SK-N-SH (cell line): ENCODE measurements at regions not wholly inside any gene's neighbourhood (a gene's known extent, or its start where the extent isn't known, plus 50 kb on each side); places are given as distances from the start of the nearest gene placed in this dataset.

ENCODE experiments used
- CTCF ChIA-PET: fragments of 300-600, 350-600 bp; formaldehyde crosslinking; extraction: SDS; loops from one replicate; lab custom pipeline; 2021; lab: Yijun Ruan, JAX
- POLR2A ChIA-PET: fragments of 350-600 bp; sonication (Branson Sonifier 250); formaldehyde crosslinking; extraction: SDS; loops from one replicate; lab custom pipeline; 2020; ENCODE audit warnings: antibody characterized with exemption, inconsistent platforms; lab: Yijun Ruan, JAX
- DNase-seq: peaks from one replicate; pipeline ENCODE4 v3.0.0; 2012
- H2AFZ ChIP-seq: fragments of 200-600 bp; sonication (generic); 2 replicates; pipeline ENCODE4 v1.8.1; 2016; ENCODE audit warnings: antibody characterized with exemption, mild to moderate bottlenecking, low read depth
- H3F3A ChIP-seq: fragments of 200-600 bp; sonication (generic); replicated peaks from 2 replicates; pipeline ENCODE3; 2016; ENCODE audit warnings: antibody characterized with exemption, mild to moderate bottlenecking; ENCODE audit not compliant: insufficient read depth
- H3K27ac ChIP-seq, 2 experiments: fragments of 200-500 bp in 1 of 2; fragments of 200-600 bp in 1 of 2; sonication (Bioruptor generic) in 1 of 2; sonication (generic), shearing (Covaris generic) in 1 of 2; 2 replicates each; pipeline versions ENCODE4 v1.5.1 to v1.6.1; 2014 to 2016; ENCODE audit warnings: low read depth in 2 of 2, inconsistent platforms in 1 of 2, low read length in 1 of 2, mild to moderate bottlenecking in 1 of 2, mixed read lengths in 1 of 2
- H3K27me3 ChIP-seq: fragments of 200-600 bp; sonication (generic), shearing (Covaris generic); 2 replicates; pipeline ENCODE4 v1.6.1; 2016; ENCODE audit warnings: mixed run types; ENCODE audit not compliant: insufficient read depth
- H3K36me3 ChIP-seq, 2 experiments: fragments of 200-500 bp in 1 of 2; fragments of 200-600 bp in 1 of 2; sonication (Bioruptor generic) in 1 of 2; sonication (generic) in 1 of 2; replicated peaks in 1 of 2; 2 replicates each; pipeline versions ENCODE3 to v1.5.1; 2014 to 2016; ENCODE audit warnings: low read length in 1 of 2, mild to moderate bottlenecking in 1 of 2; ENCODE audit not compliant: insufficient read depth in 2 of 2, control insufficient read depth in 1 of 2
- H3K4me1 ChIP-seq, 2 experiments: fragments of 200-500 bp in 1 of 2; fragments of 200-600 bp in 1 of 2; sonication (Bioruptor generic) in 1 of 2; sonication (generic), shearing (Covaris generic) in 1 of 2; 2 replicates each; pipeline versions ENCODE4 v1.5.1 to v1.6.1; 2014 to 2016; ENCODE audit warnings: low read depth in 1 of 2, low read length in 1 of 2, mixed run types in 1 of 2; ENCODE audit not compliant: insufficient read depth in 2 of 2, control insufficient read depth in 1 of 2
- H3K4me2 ChIP-seq: fragments of 200-600 bp; sonication (generic), shearing (Covaris generic); 2 replicates; pipeline ENCODE4 v1.6.1; 2017; ENCODE audit warnings: mixed run types
- H3K4me3 ChIP-seq, 2 experiments: fragments of 200-500 bp in 1 of 2; fragments of 200-600 bp in 1 of 2; sonication (Bioruptor generic) in 1 of 2; sonication (generic), shearing (Covaris generic) in 1 of 2; 2 replicates each; pipeline versions ENCODE4 v1.5.1 to v1.8.1; 2014 to 2016; ENCODE audit warnings: low read depth in 2 of 2, inconsistent platforms in 1 of 2, low read length in 1 of 2, mild to moderate bottlenecking in 1 of 2, mixed read lengths in 1 of 2, moderate library complexity in 1 of 2
- H3K79me2 ChIP-seq: fragments of 200-600 bp; sonication (generic); 2 replicates; pipeline ENCODE4 v1.8.1; 2017; ENCODE audit warnings: mild to moderate bottlenecking; ENCODE audit not compliant: insufficient read depth
- H3K9ac ChIP-seq: fragments of 200-600 bp; sonication (generic); 2 replicates; pipeline ENCODE4 v1.6.1; 2017; ENCODE audit warnings: mixed run types
- H3K9me2 ChIP-seq: fragments of 200-600 bp; sonication (generic); 2 replicates; pipeline ENCODE4 v1.6.1; 2017; ENCODE audit warnings: mixed run types
- H3K9me3 ChIP-seq: fragments of 200-600 bp; sonication (generic); 2 replicates; pipeline ENCODE4 v1.6.1; 2017; ENCODE audit warnings: mixed run types, mild to moderate bottlenecking, moderate library complexity
- H4K20me1 ChIP-seq: fragments of 200-600 bp; sonication (generic); 2 replicates; pipeline ENCODE4 v1.6.1; 2017; ENCODE audit warnings: mild to moderate bottlenecking, mixed run types; ENCODE audit not compliant: insufficient read depth
- EZH2phosphoT487 ChIP-seq: fragments of 200-600 bp; sonication (generic); IDR thresholded peaks from 2 replicates; pipeline ENCODE4 v1.6.1; 2017; ENCODE audit warnings: low read depth, mixed run types, mild to moderate bottlenecking, antibody characterized with exemption, moderate library complexity, borderline replicate concordance
- FOXM1 ChIP-seq: IDR thresholded peaks from 2 replicates; pipeline ENCODE4 v1.4.0; 2012; ENCODE audit warnings: low read depth, mild to moderate bottlenecking
- GABPA ChIP-seq: IDR thresholded peaks from 2 replicates; pipeline ENCODE4 v1.4.0; 2012; ENCODE audit warnings: low read depth, mild to moderate bottlenecking
- GATA2 ChIP-seq: sonication (generic); formaldehyde crosslinking; IDR thresholded peaks from 2 replicates; pipeline ENCODE4 v1.5.0; 2020; ENCODE audit warnings: mild to moderate bottlenecking, missing genetic modification reagents
- MXI1 ChIP-seq: IDR thresholded peaks from 2 replicates; pipeline ENCODE4 v1.6.1; 2012; ENCODE audit warnings: mild to moderate bottlenecking, low read depth, low read length, improper control_type of control experiment
- NFIC ChIP-seq: IDR thresholded peaks from 2 replicates; pipeline ENCODE4 v1.4.0; 2012; ENCODE audit warnings: borderline replicate concordance
- POLR2AphosphoS5 ChIP-seq: IDR thresholded peaks from 2 replicates; pipeline ENCODE4 v1.6.1; 2012; ENCODE audit warnings: low read depth, low read length
- RAD21 ChIP-seq: IDR thresholded peaks from 2 replicates; pipeline ENCODE4 v1.6.1; 2012; ENCODE audit warnings: mild to moderate bottlenecking, low read length
- SIN3A ChIP-seq: IDR thresholded peaks from 2 replicates; pipeline ENCODE4 v1.6.1; 2012; ENCODE audit warnings: low read depth, mild to moderate bottlenecking, low read length, moderate library complexity, borderline replicate concordance
- TCF12 ChIP-seq: IDR thresholded peaks from 2 replicates; pipeline ENCODE4 v1.4.0; 2012
- TEAD4 ChIP-seq: IDR thresholded peaks from 2 replicates; pipeline ENCODE4 v1.4.0; 2012; ENCODE audit warnings: mild to moderate bottlenecking, borderline replicate concordance; ENCODE audit not compliant: insufficient read depth
- USF2 ChIP-seq: fragments of 150-350 bp; IDR thresholded peaks from 2 replicates; pipeline ENCODE4 v1.6.1; 2017; ENCODE audit warnings: antibody characterized with exemption, low read length, low read depth, borderline replicate concordance
- YY1 ChIP-seq: IDR thresholded peaks from 2 replicates; pipeline ENCODE4 v1.4.0; 2012; ENCODE audit warnings: low read depth, mild to moderate bottlenecking
- ZBTB33 ChIP-seq: IDR thresholded peaks from 2 replicates; pipeline ENCODE4 v1.4.0; 2012; ENCODE audit warnings: low read depth, borderline replicate concordance
- WGBS: methylation state at CpG from one replicate; pipeline ENCODE4 v1.1.6; 2017; ENCODE audit warnings: low lambda C conversion rate; 5-methylcytosine and 5-hydroxymethylcytosine counted together

GRCh38 chr14:84042992-84043391, 1487.0 kb upstream of the FLRT2 start:
- no peaks in the 10 kb centered on the region for H3K27me3 ChIP-seq
- H3K27ac ChIP-seq, result no peak overlapping the region
- H3K4me2 ChIP-seq, result no peak overlapping the region
- ChIA-PET POLR2A (no interaction called here), CTCF (no interaction called here)
- H4K20me1 ChIP-seq, result no peaks in the 10 kb centered on the region
- H3K4me3 ChIP-seq, result no peak overlapping the region
- no peaks in the 10 kb centered on the region for H3K9me2 ChIP-seq
- no peaks in the 10 kb centered on the region for H3K36me3 ChIP-seq
- no peaks in the 10 kb centered on the region for H3K79me2 ChIP-seq
- H3F3A ChIP-seq, result no peaks in the 10 kb centered on the region
- 11% methylated on average over 1 of the region's 1 CpG for WGBS
- no peaks in the 10 kb centered on the region for H3K9me3 ChIP-seq
- H3K9ac ChIP-seq, result no peak overlapping the region
- no peak overlapping the region for H2AFZ ChIP-seq
- no peak for DNase-seq
- no peak for TF ChIP-seq FOXM1
- no peak for TF ChIP-seq RAD21
- TF ChIP-seq GATA2 (CRISPR knock-in tag), result no peak
- TF ChIP-seq TEAD4, result no peak
- TF ChIP-seq EZH2phosphoT487, result no peak
- TF ChIP-seq SIN3A, result no peak
- TF ChIP-seq NFIC, result no peak
- no peak for TF ChIP-seq TCF12
- TF ChIP-seq POLR2AphosphoS5, result no peak
- no peaks in the 10 kb centered on the region for H3K4me1 ChIP-seq

GRCh38 chr14:84064316-84065125, 1465.4 kb upstream of the FLRT2 start:
- POLR2A ChIA-PET, result no interaction called here
- Histone ChIP-seq H4K20me1 (no peaks in the 10 kb centered on the region), H3K27ac (no peak overlapping the region), H3K4me1 (no peaks in the 10 kb centered on the region; a peak in 1 of 4 replicates), H3F3A (no peaks in the 10 kb centered on the region), H3K27me3 (no peaks in the 10 kb centered on the region), H3K9ac (no peak overlapping the region), H3K36me3 (no peaks in the 10 kb centered on the region), H3K9me2 (no peaks in the 10 kb centered on the region), H2AFZ (no peak overlapping the region), H3K9me3 (no peaks in the 10 kb centered on the region), H3K79me2 (no peaks in the 10 kb centered on the region), H3K4me2 (no peak overlapping the region), H3K4me3 (no peak overlapping the region)
- 5% methylated on average over 3 of the region's 3 CpGs for WGBS
- no peak for DNase-seq
- CTCF ChIA-PET, result no interaction called here
- TF ChIP-seq MXI1 (no peak), ZBTB33 (no peak), GABPA (no peak), USF2 (no peak), YY1 (no peak), EZH2phosphoT487 (no peak), POLR2AphosphoS5 (no peak)
